GM12875 (cell line): ENCODE measurements at regions not wholly inside any gene's neighbourhood (a gene's known extent, or its start where the extent isn't known, plus 50 kb on each side); places are given as distances from the start of the nearest gene placed in this dataset.

ENCODE experiments used
- H3K4me3 ChIP-seq: one replicate; pipeline ENCODE4 v1.5.1; 2011; ENCODE audit warnings: low read depth, low read length, control low read depth
- TF ChIP-seq, protein P1 (sequence below): IDR thresholded peaks from 2 replicates; pipeline ENCODE4 v1.5.1; 2011; ENCODE audit warnings: low read depth, mild to moderate bottlenecking, control low read depth, inconsistent platforms, low read length, moderate library complexity, borderline replicate concordance; ENCODE audit not compliant: insufficient read depth

DNA sequence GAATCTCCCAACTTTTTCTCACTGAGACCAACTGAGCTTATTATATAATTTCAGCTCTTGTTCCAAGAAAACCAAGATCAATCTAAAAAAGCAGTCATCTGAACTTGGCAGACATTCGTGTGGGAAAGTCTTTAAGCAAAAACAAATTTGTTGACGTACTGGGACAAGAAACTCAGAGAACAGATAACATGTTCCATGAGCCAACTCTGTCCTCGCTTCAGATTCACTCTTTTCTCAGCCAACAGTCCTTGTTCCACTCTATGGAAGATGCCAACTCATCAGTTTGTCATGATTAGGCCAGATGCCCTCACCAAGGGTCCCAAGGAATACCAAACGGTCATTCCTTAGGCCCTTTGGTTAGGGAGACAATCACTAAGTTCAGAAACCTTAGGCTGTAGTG, 224.2 kb upstream of the CTAGE1 start:
- no peak overlapping the region for H3K4me3 ChIP-seq
- TF ChIP-seq, protein P1, sequence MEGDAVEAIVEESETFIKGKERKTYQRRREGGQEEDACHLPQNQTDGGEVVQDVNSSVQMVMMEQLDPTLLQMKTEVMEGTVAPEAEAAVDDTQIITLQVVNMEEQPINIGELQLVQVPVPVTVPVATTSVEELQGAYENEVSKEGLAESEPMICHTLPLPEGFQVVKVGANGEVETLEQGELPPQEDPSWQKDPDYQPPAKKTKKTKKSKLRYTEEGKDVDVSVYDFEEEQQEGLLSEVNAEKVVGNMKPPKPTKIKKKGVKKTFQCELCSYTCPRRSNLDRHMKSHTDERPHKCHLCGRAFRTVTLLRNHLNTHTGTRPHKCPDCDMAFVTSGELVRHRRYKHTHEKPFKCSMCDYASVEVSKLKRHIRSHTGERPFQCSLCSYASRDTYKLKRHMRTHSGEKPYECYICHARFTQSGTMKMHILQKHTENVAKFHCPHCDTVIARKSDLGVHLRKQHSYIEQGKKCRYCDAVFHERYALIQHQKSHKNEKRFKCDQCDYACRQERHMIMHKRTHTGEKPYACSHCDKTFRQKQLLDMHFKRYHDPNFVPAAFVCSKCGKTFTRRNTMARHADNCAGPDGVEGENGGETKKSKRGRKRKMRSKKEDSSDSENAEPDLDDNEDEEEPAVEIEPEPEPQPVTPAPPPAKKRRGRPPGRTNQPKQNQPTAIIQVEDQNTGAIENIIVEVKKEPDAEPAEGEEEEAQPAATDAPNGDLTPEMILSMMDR: no peak

DNA sequence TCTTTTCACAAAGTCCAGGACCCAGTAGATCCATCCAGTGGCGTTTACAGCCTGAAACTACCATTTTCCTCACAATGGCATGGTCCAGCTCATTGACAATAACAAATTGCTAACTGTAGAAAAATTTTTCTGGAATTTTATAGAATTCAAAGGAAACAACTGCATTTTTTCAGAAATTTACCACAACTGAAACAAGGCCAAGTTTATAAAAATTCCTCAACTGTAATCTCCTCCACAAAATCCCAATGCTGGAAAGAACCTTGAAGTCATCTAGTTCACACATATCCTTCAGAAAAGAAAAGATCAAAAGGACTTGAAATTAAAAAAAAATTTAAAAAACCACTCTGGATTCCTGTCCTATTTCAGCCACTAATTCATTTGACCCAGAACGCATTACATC, 226.0 kb upstream of the CTAGE1 start:
- no peak overlapping the region for H3K4me3 ChIP-seq
- TF ChIP-seq, protein P1: no peak

DNA sequence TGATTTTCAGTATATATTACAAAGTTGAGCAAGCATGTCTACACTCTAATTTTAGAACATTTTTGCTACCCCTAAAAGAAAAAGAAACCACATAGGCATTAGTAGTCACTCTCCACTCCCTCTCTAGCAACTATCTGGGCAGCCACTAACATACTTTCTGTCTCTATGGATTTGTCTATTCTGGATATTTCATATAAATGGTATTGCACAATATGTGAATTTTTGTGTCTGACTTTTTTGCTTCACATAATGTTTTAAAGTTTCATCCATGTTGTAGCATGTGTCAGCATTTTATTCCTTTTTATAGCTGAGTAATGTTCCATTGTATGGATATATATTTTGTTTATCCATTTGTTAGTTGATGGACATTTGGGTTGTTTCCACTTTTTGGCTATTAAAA, 232.5 kb upstream of the CTAGE1 start:
- H3K4me3 ChIP-seq: no peak overlapping the region
- TF ChIP-seq, protein P1: no peak

DNA sequence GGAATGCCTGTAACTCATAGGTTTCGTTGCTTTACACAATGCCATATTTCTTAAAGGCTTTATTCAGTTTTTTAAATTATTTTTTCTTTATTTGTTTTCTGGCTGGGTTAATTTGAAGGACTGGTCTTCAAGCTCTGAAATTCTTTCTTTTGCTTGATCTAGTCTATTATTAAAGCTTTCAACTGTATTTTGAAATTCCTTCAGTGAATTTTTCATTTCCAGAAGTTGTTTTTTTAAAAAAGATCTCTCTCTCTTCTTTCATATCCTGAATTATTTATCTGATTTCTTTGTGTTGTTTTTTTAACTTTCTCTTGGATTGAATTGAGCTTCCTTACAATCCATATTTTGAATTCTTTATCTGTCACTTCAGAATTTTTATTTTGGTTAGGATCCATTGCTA, 239.9 kb upstream of the CTAGE1 start:
- no peak overlapping the region for H3K4me3 ChIP-seq
- TF ChIP-seq, protein P1: no peak

DNA sequence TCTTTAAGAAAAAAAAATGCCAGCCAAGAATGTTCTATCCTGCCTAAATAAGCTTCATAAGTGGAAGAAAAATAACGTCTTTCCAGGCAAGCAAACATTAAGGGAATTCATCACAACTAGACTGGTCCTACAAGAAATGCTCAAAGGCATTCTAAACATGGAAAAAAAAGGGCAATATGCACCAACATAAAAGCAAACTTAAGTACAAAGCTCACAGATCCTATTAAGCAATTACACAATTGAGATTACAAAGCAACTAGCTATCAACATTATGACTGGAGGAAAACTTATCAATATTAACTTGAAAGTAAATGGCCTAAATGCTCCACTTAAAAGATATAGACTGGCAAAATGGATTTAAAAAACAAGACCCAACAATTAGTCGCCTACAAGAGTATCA, 240.6 kb upstream of the CTAGE1 start:
- H3K4me3 ChIP-seq: no peak overlapping the region
- TF ChIP-seq, protein P1: no peak

DNA sequence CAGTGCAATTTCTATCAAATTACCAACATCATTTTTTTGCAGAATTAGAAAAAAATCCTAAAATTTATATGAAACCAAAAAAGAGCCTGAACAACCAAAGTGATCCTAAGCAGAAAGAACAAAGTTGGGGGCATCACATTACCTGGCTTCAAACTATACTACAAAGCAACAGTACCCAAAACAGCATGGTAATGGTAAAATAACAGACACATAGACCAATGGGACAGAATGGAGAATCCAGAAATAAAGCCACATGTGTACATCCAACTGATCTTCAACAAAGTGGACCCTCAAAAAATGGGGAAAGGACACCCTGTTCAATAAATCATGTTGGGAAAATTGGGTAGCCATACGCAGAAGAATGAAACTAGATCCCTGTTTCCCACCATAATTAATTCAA, 245.7 kb upstream of the CTAGE1 start:
- TF ChIP-seq, protein P1: no peak
- H3K4me3 ChIP-seq: no peak overlapping the region

DNA sequence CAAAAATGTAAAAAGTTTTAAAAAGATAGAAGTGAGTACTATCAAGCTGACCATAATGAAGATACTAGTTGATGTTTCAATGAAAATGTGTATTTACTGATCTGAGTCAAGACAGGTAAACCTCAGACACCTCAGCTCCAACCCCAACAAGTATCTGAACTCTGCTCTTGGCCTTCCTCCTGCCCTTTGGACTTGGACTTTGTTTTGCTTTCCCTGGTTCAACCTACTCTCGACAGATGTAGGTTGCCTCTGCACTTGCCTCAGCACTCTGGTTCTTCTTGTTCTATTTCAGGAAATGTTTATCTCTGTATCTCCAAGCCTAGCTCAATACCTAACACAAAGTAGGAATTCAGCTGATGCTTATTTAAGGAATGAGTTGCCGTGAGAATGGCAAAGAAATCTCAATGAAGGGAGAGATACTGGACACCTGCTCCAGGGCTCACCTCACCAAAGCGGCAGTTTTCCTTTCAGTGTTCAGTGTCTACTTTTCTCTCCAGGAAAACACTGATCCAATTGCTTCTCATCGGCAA, 248.8 kb upstream of the CTAGE1 start:
- H3K4me3 ChIP-seq: no peak overlapping the region
- TF ChIP-seq, protein P1: no peak
